ENCODE measurements at regions not wholly inside any gene's neighbourhood (a gene's known extent, or its start where the extent isn't known, plus 50 kb on each side); places are given as distances from the start of the nearest gene placed in this dataset.
"Not testable (repeated sequence)": the region's sequence is repeated elsewhere in the genome, so short reads cannot be mapped to it uniquely, and the experiment has no call there.

DNA sequence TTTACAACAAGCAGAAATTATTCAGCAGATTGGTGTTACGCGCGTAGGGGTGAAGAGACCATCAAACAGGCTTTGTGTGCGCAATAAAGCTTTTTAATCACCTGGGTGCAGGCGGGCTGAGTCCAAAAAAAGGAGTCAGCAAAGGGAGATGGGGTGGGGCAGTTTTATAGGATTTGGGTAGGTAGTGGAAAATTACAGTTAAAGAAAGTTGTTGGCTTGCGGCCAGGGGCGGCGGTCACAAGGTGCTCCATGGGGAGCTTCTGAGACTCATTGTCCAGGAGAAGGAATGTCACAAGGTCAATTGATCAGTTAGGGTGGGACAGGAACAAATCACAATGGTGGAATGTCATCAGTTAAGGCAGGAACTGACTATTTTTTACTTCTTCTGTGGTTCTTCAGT, 129.3 kb downstream of the SLC7A11 start:
- TF ChIP-seq, protein P1, sequence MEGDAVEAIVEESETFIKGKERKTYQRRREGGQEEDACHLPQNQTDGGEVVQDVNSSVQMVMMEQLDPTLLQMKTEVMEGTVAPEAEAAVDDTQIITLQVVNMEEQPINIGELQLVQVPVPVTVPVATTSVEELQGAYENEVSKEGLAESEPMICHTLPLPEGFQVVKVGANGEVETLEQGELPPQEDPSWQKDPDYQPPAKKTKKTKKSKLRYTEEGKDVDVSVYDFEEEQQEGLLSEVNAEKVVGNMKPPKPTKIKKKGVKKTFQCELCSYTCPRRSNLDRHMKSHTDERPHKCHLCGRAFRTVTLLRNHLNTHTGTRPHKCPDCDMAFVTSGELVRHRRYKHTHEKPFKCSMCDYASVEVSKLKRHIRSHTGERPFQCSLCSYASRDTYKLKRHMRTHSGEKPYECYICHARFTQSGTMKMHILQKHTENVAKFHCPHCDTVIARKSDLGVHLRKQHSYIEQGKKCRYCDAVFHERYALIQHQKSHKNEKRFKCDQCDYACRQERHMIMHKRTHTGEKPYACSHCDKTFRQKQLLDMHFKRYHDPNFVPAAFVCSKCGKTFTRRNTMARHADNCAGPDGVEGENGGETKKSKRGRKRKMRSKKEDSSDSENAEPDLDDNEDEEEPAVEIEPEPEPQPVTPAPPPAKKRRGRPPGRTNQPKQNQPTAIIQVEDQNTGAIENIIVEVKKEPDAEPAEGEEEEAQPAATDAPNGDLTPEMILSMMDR (IDR thresholded peaks at IDR 0.05): not testable (repeated sequence)
- TF ChIP-seq, protein P2, sequence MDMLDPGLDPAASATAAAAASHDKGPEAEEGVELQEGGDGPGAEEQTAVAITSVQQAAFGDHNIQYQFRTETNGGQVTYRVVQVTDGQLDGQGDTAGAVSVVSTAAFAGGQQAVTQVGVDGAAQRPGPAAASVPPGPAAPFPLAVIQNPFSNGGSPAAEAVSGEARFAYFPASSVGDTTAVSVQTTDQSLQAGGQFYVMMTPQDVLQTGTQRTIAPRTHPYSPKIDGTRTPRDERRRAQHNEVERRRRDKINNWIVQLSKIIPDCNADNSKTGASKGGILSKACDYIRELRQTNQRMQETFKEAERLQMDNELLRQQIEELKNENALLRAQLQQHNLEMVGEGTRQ (CRISPR knock-in tag; IDR thresholded peaks at IDR 0.05): not testable (repeated sequence)
- TF ChIP-seq ATF1, SMAD4, FOXK1 (CRISPR knock-in tag; IDR thresholded peaks at IDR 0.05): not testable (repeated sequence)
- TF ChIP-seq, protein P3, sequence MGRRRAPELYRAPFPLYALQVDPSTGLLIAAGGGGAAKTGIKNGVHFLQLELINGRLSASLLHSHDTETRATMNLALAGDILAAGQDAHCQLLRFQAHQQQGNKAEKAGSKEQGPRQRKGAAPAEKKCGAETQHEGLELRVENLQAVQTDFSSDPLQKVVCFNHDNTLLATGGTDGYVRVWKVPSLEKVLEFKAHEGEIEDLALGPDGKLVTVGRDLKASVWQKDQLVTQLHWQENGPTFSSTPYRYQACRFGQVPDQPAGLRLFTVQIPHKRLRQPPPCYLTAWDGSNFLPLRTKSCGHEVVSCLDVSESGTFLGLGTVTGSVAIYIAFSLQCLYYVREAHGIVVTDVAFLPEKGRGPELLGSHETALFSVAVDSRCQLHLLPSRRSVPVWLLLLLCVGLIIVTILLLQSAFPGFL (CRISPR knock-in tag; IDR thresholded peaks at IDR 0.05; ENCODE audit: borderline replicate concordance): not testable (repeated sequence)
